ACHN (cell line): ENCODE measurements at regions not wholly inside any gene's neighbourhood (a gene's known extent, or its start where the extent isn't known, plus 50 kb on each side); places are given as distances from the start of the nearest gene placed in this dataset.

Experiments
- DNase-seq: peaks from one replicate; pipeline ENCODE4 v3.0.0-alpha.2; 2015
- in situ Hi-C: cut with HindIII; loops from 2 replicates; pipeline ENCODE4 v1.10.0; 2017; ENCODE audit warnings: low sequenced_read_pairs, low pct_ligation_motif_present, low pct_unique_long_range_greater_than_20kb

DNA sequence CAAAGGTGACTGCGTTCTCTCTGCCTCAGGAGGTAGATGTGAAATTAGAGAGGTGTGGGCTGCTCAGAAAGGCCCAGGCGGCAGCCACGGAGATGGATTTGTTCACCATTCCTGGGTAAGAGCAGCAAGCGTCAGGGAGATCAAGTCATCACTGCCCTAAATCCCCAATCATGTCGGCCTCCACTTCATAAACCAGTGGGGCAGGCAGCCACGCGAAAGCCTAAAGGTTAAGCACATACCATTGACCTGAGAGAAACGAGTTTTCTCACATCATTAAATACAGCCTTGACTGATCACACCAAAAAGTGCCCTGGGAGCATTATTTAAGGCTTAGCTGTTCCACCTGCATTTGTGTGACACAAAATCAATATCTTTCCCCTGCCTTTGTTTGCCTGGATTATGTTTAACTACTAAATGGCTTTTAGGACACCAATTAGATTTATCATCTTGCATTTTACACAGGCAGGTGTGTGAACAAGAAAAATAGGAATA lies 50.7 kb upstream of the FOXB1 start:
- in situ Hi-C loops = no loop called here
- DNase-seq = no peak

- DNase-seq = no peak
- in situ Hi-C loops = no loop called here
These were observed 51.2 kb upstream of the FOXB1 start for GRCh38 chr15:59952960-59953359.

DNA sequence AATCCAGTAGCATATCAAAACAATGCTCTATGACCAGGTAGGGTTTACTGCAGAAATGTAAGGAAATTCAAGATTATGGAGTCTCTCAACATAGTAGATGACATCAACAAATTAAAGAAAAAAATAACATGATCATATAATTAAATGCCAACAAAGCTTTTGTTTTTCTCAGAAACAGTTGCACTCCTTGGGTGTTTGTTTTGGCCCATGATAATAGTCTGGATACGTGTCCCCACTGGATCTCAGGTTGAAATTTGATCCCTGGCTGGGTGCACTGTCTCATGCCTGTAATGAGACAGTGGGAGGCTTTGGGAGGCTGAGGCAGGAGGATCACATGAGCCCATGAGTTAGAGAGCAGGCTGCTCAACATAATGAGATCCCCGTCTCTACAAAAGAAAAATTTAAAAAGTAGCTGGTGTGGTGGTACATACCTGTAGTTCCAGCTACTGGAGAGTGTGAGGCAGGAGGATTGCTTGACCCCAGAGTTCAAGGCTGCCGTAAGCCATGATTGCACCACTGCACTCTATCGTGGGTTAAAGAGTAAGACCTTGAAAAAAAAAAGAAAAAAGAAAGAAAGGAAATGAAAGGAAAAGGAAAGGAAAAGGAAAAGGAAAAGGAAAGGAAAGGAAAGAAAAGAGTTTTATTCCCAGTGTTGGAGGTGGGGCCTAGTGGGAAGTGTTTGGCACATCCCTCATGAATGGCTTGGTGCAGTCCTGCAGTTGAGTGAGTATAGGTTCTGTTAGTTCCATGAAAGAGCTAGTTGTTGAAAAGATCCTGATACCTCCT lies 53.3 kb upstream of the FOXB1 start:
- DNase-seq = no peak
- in situ Hi-C loops = no loop called here

- DNase-seq = no peak
- in situ Hi-C loops = no loop called here
These were observed 55.0 kb upstream of the FOXB1 start for GRCh38 chr15:59948924-59949613.

DNA sequence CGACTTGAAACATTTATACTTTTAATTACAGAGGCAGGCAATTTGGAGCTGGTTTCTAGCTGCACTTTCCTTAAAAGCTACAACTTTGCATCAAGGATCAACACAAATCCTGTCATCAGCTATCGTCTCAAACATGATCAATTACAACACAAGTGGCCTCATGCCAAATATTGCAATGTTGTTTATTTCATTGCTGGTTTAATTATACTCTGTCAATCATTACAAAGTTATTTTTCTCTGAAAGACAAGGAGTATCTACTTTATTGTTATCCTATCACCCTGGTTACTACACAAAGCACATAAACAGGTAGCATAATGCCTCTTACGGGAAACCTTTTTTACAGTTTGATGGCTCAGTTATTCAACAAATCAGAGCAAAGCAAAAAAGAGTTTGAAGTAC lies 58.0 kb upstream of the FOXB1 start:
- in situ Hi-C loops = no loop called here
- DNase-seq = no peak

- no peak for DNase-seq
- in situ Hi-C loops = no loop called here
These were observed 59.1 kb upstream of the FOXB1 start for GRCh38 chr15:59945036-59945435.

- peak; percentile 35 for DNase-seq
- in situ Hi-C loops = no loop called here
These were observed 62.5 kb upstream of the FOXB1 start for GRCh38 chr15:59941612-59942011.

DNA sequence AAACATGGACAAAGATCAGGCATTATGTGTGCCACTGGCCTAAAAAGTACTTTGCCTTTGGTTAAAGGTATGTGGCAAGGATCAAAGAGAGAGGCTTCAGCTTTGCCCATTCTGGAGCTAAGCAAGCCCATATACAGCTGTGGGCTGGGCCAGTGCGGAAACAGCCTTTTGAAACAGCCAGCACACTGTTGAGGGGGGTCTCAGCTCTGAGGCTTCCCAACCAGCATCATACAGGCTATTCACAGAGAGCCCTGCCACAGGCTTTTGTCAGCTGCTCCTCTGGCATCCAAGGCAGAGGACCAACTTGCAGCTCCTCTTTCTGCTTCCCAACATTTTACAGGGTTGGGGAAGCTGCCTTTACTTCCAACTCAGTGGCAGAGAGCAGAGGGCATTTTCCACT lies 63.2 kb upstream of the FOXB1 start:
- no peak for DNase-seq
- in situ Hi-C loops = no loop called here

DNA sequence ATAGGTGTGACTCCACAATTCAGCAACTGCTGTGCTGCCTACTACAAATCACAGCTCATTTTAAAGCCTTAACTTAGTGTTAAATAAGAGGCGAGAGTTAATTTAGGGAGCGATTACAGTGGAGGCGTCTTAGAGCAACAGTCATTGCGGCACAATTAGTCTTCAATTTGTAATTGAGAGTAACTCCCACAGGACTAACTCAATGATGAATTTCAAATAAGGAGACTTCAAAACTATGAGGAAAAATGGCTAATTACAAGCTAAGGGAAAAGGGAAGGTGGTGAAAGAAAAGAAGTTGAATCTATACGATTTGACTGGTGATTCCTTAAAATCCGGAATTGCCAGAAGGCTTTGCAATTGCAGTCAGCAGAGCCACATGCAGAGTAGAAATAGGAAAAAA lies 63.7 kb upstream of the FOXB1 start:
- in situ Hi-C loops = no loop called here
- DNase-seq = no peak

DNA sequence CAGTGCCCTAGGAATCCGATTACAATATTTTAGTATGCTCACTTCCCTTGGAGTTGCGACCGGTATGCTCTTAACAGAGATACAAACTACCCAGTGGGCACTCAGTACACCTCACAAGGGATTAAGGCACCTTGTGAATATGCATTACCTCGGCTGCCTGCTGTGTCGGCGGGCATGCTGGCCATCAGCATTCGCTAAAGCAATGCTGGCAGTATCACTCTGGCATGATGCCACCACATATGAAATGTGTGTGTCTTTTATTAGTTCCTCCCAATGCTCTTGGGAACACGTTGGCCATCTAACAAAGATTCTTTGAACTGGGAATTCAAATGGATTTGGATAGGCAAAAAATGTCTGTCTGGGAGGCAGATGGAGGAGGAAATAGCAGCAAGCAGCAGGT lies 67.4 kb upstream of the FOXB1 start:
- in situ Hi-C loops = no loop called here
- DNase-seq = no peak

GRCh38 chr15:59933607-59934006 lies 70.5 kb upstream of the FOXB1 start:
- in situ Hi-C loops = no loop called here
- peak; percentile 45 for DNase-seq

DNA sequence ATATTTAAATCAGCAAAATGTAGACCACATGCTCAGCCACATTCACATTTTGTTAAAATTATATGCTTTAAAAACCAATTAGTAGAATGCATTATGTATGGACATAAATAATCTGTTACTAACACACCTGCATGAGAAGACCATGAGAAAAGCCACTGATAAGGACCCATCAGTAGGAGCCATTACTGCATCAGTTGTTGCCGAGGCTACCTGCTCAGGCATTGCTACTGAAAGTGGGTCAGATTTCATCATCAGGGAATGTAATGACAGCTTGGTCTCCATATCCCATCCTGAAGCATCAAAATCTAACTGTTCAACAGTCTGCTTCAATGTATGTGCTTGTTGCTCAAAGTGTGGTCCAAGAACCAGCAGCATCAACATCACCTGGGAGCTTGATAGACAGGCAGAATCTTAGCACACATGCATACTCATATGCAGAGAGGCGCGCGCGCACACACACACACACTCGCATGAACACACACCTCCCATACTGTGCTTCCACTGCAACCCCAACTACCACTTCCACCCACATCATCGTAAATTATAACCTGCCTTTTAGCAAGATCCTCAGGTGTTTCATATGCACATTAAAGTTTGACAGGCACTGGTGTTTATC lies 72.4 kb upstream of the FOXB1 start:
- DNase-seq = no peak
- in situ Hi-C loops = no loop called here

DNA sequence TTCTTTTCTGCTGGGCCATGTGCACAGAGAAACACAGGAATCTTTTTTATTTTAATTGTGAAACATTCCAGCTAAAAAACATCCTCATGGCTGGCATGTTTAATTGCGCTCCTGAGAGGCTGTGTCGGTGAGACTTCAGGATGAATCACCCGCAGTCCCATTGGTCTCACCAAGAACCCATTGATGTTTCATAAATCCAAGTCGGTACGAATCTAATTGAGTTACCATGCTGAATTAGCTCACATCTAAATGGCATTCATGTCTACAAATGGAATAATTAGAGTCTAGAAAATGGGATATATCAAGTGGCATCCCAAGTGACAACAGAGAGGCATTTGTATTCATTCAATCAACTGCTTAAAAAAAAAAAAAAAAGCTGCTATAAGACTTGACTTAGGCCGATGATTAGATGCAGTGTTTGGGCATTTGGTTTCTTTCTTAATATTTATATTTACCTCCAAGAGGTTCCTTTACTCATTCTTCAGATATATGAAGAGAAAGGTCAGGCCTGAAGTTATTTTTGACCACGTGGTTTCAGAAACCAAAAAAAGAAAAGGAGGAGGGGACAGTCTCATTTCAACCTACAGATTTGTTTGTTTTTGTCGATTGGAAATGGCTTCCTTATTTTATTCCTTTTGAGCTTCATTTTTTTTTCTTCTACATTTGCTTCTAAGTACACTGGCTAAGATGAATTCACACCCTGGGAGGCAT lies 79.1 kb upstream of the FOXB1 start:
- in situ Hi-C loops = no loop called here
- DNase-seq = no peak

GRCh38 chr15:59924096-59924495 lies 80.0 kb upstream of the FOXB1 start:
- DNase-seq = no peak
- in situ Hi-C loops = no loop called here

GRCh38 chr15:59923508-59923907 lies 80.6 kb upstream of the FOXB1 start:
- DNase-seq = no peak
- in situ Hi-C loops = no loop called here

GRCh38 chr15:59918994-59919951 lies 84.8 kb upstream of the FOXB1 start:
- in situ Hi-C loops = no loop called here
- DNase-seq = peak; percentile 72

GRCh38 chr15:59917504-59918157 lies 86.5 kb upstream of the FOXB1 start:
- in situ Hi-C loops = no loop called here
- peak; percentile 72 for DNase-seq

DNA sequence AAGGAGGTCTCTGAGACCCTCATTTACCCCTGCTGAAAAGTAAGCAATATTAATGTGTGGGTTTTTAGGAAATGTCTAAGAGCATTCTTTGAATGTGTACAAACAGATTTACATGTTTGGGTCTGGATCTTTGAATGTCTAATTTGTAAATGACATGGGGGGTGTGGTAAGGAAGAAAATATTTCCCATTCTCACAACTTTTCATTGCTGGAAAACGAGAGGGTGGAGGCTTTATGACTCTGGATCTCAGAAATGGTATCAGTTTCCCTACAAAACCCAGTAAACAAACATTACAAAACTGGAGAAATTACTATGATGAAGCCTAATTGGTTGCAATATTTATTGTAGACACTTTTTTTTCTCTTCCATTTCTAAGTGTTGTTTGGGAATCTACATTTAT lies 98.1 kb upstream of the FOXB1 start:
- in situ Hi-C loops = no loop called here
- DNase-seq = no peak
